ENCODE measurements at regions not wholly inside any gene's neighbourhood (a gene's known extent, or its start where the extent isn't known, plus 50 kb on each side); places are given as distances from the start of the nearest gene placed in this dataset.
"Not testable (repeated sequence)": the region's sequence is repeated elsewhere in the genome, so short reads cannot be mapped to it uniquely, and the experiment has no call there.

- H3K4me3 ChIP-seq (ENCODE audit: low read depth, low read length) = no peak overlapping the region
- TF ChIP-seq, protein P1, sequence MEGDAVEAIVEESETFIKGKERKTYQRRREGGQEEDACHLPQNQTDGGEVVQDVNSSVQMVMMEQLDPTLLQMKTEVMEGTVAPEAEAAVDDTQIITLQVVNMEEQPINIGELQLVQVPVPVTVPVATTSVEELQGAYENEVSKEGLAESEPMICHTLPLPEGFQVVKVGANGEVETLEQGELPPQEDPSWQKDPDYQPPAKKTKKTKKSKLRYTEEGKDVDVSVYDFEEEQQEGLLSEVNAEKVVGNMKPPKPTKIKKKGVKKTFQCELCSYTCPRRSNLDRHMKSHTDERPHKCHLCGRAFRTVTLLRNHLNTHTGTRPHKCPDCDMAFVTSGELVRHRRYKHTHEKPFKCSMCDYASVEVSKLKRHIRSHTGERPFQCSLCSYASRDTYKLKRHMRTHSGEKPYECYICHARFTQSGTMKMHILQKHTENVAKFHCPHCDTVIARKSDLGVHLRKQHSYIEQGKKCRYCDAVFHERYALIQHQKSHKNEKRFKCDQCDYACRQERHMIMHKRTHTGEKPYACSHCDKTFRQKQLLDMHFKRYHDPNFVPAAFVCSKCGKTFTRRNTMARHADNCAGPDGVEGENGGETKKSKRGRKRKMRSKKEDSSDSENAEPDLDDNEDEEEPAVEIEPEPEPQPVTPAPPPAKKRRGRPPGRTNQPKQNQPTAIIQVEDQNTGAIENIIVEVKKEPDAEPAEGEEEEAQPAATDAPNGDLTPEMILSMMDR (IDR thresholded peaks at IDR 0.05; ENCODE audit: insufficient read depth, low read depth, low read length, missing control alignments) = peak; percentile 44
- peak; percentile 36 for DNase-seq (ENCODE audit: low read depth)
Measured at GRCh38 chr6:166707045-166707444, 80.0 kb upstream of the RPS6KA2 start.

- no peak for DNase-seq (ENCODE audit: low read depth)
- TF ChIP-seq, protein P1 (IDR thresholded peaks at IDR 0.05; ENCODE audit: insufficient read depth, low read depth, low read length, missing control alignments) = no peak
- no peak overlapping the region for H3K4me3 ChIP-seq (ENCODE audit: low read depth, low read length)
Measured at GRCh38 chr6:166705069-166705468, 78.0 kb upstream of the RPS6KA2 start.

GRCh38 chr6:166704171-166704570 is 77.1 kb upstream of the RPS6KA2 start:
- TF ChIP-seq, protein P1 (IDR thresholded peaks at IDR 0.05; ENCODE audit: insufficient read depth, low read depth, low read length, missing control alignments) = no peak
- DNase-seq (ENCODE audit: low read depth) = no peak
- no peak overlapping the region for H3K4me3 ChIP-seq (ENCODE audit: low read depth, low read length)

DNA sequence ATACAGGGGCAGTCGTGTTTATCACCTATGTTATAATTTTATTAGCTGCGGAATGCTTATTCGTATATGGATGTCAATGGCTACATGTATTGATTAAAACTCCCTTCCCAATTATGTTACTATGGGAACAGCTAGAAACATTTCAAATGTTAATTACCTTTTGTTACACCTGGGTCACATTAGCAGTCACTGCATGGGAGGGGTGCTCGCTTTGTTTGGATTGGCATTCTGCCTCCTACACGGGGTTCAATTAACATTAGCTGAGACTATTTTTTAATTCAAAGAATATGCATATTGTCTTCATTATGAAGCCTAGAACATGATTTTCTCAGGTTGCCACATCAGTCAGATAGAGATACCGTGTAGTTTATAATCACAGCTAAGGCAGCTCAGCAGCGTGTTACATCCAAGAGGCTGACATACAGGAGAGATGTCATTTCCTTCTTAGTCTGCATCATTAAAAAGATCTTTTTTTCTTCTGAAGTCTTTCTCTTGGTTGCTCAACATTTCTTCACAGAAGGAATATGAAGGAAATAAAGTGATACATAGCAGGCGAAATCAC is 76.2 kb upstream of the RPS6KA2 start:
- DNase-seq (ENCODE audit: low read depth) = no peak
- no peak overlapping the region for H3K4me3 ChIP-seq (ENCODE audit: low read depth, low read length)
- TF ChIP-seq, protein P1 (IDR thresholded peaks at IDR 0.05; ENCODE audit: insufficient read depth, low read depth, low read length, missing control alignments) = no peak

DNA sequence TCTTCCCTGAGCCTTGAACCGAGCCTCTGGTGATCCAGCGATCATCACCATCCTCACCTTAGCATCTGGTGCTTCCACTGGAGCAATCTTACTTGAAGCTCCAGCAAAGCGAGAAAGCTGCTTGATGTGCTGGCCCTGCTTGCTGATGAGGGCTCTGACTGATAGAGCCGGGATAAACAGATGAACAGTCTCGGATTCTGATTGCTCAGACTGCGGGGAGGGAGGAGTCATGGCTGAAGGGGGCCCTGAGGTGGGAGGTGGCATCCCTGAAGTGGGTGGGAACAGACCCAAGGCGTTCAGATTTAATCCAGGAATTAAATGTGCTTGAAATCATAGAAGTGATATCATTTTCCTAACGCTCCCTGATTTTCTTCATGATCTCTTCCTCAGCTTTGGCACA is 74.4 kb upstream of the RPS6KA2 start:
- not testable (repeated sequence) for DNase-seq (ENCODE audit: low read depth); H3K4me3 ChIP-seq (ENCODE audit: low read depth, low read length)

- not testable (repeated sequence) for H3K4me3 ChIP-seq (ENCODE audit: low read depth, low read length); DNase-seq (ENCODE audit: low read depth)
Measured at GRCh38 chr6:166700871-166701270, 73.8 kb upstream of the RPS6KA2 start.

DNA sequence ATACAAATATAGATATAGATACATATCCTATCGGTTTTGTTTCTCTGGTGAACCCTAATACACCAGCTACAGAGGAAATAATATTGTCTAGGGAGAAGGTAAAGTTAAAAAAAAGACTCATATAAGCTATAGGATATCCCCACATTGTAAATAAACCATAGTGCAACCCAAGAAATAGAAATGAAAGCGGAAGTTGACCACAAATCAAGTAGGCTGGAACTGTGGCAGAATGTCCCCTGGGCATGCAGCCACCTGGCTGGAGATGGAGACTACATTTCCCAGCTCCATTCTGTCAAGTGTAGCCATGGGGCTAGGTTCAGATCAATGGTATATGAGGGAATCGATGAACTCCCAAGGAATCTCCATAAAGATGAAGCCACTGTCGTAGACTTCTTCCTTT is 70.1 kb upstream of the RPS6KA2 start:
- TF ChIP-seq, protein P1 (IDR thresholded peaks at IDR 0.05; ENCODE audit: insufficient read depth, low read depth, low read length, missing control alignments) = no peak
- DNase-seq (ENCODE audit: low read depth) = no peak
- H3K4me3 ChIP-seq (ENCODE audit: low read depth, low read length) = no peak overlapping the region

DNA sequence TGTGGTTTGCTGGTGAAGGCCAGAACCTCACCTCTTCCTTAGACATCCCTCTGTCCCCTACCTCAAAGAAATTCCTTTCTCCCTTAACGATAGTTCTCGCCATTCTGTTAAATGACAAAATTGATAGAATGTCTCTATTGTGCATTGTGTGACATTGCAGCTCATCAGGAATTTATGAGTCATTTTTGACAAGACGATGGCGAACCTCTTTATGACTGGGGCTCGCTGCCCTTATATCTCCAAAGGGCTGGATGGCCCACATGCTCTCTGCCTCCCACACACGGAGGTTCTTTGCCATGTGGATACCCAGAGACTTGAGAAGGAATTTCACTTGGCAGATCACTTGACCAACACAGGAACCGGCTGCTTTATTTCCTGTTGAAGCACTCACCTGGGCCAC is 66.8 kb upstream of the RPS6KA2 start:
- TF ChIP-seq, protein P1 (IDR thresholded peaks at IDR 0.05; ENCODE audit: insufficient read depth, low read depth, low read length, missing control alignments) = no peak
- DNase-seq (ENCODE audit: low read depth) = no peak
- H3K4me3 ChIP-seq (ENCODE audit: low read depth, low read length) = no peak overlapping the region

Measured in GM12865 (cell line).